ENCODE measurements at regions not wholly inside any gene's neighbourhood (a gene's known extent, or its start where the extent isn't known, plus 50 kb on each side); places are given as distances from the start of the nearest gene placed in this dataset.

DNA sequence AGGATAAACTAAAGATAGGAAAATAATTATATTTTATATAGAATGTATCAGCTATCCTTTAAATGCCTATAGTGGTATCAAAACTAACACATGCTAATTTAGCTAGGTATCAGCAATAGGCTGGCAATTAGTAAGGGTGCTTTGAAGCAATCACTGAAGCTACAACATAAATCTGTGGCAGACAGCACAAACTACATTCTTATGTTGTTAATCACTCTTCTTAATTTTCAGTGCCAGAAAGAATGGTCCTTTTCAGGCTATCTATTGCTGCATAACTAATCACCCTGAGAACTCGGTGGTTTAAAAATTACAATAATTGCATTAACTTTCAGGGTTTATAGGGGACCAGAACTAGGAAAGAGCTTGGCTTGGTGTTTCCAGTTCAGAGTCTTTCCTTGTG lies 963.1 kb downstream of the EFNB2 start:
- no peaks in the 10 kb centered on the region for H3K9me2 ChIP-seq (ENCODE audit: insufficient read depth)
- BruUV-seq (replicated peaks) = no TSS peak
- H4K20me1 ChIP-seq (ENCODE audit: insufficient read depth) = no peaks in the 10 kb centered on the region
- RAD21 ChIA-PET (ENCODE audit: low non-redundant PET in 1 of 2, low total read pairs in 2 of 2, uncharacterized antibody in 2 of 2, unreplicated experiment in 2 of 2) = no interaction called here
- no peak overlapping the region for H3K9ac ChIP-seq (ENCODE audit: low read length)
- H3K4me3 ChIP-seq (replicated peaks in 1 of 2; ENCODE audit: low read depth in 1 of 2, low read length in 2 of 2) = no peak overlapping the region
- CTCF ChIA-PET = interaction anchor here (1.4 kb wide), 1 partner anchor 9 kb away, joined by 3 read pairs; no protein-coding TSS in a partner anchor
- no peaks in the 10 kb centered on the region for H3K4me1 ChIP-seq (ENCODE audit: control insufficient read depth in 1 of 2, insufficient read depth in 2 of 2, low read length in 2 of 2)
- H3K27ac ChIP-seq (ENCODE audit: low read depth, low read length) = no peak overlapping the region
- no peak for ATAC-seq
- H3K79me2 ChIP-seq (ENCODE audit: insufficient read depth, low read length) = no peaks in the 10 kb centered on the region
- TF ChIP-seq RAD21 (IDR thresholded peaks at IDR 0.05; ENCODE audit: low read depth) = no peak
- no peak for TF ChIP-seq REST (IDR thresholded peaks at IDR 0.05; ENCODE audit: low read depth)
- TF ChIP-seq CBX3 (IDR thresholded peaks at IDR 0.05; ENCODE audit: low read depth) = no peak
- TF ChIP-seq SIN3A (IDR thresholded peaks at IDR 0.05; ENCODE audit: low read depth) = no peak
- H3K27me3 ChIP-seq (ENCODE audit: insufficient read depth, low read length) = no peaks in the 10 kb centered on the region
- H3K9me3 ChIP-seq (ENCODE audit: control insufficient read depth in 1 of 2, insufficient read depth in 1 of 2, low read depth in 1 of 2, low read length in 2 of 2) = no peaks in the 10 kb centered on the region; a peak in 1 of 4 replicates
- intact Hi-C loops (cut with micrococcal nuclease) = no loop called here
- no peak for DNase-seq (ENCODE audit: low read depth, low spot score)
- POLR2A ChIA-PET = no interaction called here
- H3K4me2 ChIP-seq (ENCODE audit: low read length) = no peak overlapping the region
- no peaks in the 10 kb centered on the region for H3K36me3 ChIP-seq (ENCODE audit: control insufficient read depth in 1 of 2, insufficient read depth in 2 of 2, low read length in 2 of 2)
- no peak overlapping the region for H2AFZ ChIP-seq (ENCODE audit: low read depth, low read length, poor library complexity, severe bottlenecking)

DNA sequence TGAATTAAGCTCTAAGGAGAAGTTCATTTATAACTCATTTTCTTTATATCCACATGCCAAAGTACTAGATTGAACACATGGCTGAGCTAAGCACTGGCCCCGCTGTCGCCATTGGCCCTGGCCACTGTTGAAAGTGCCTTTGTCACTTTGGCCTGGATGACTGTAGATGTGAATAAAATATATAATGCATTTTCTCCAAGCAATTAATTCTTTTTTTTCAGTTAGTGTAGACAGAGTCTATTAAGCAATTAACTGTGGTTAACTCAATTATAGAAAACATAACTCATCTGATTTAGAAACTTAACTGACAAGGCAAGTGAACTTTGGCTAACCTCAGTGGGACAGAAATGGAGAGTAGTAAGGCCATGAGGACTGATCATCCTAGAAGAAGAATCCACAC lies 965.6 kb downstream of the EFNB2 start:
- no peaks in the 10 kb centered on the region for H3K9me3 ChIP-seq (ENCODE audit: control insufficient read depth in 1 of 2, insufficient read depth in 1 of 2, low read depth in 1 of 2, low read length in 2 of 2)
- no peak overlapping the region for H3K4me2 ChIP-seq (ENCODE audit: low read length)
- no TSS peak for BruUV-seq (replicated peaks)
- H3K36me3 ChIP-seq (ENCODE audit: control insufficient read depth in 1 of 2, insufficient read depth in 2 of 2, low read length in 2 of 2) = no peaks in the 10 kb centered on the region
- POLR2A ChIA-PET = no interaction called here
- H3K79me2 ChIP-seq (ENCODE audit: insufficient read depth, low read length) = no peaks in the 10 kb centered on the region
- no peak overlapping the region for H3K9ac ChIP-seq (ENCODE audit: low read length)
- no peaks in the 10 kb centered on the region for H3K9me2 ChIP-seq (ENCODE audit: insufficient read depth)
- H3K27me3 ChIP-seq (ENCODE audit: insufficient read depth, low read length) = no peaks in the 10 kb centered on the region
- no peaks in the 10 kb centered on the region for H3K4me1 ChIP-seq (ENCODE audit: control insufficient read depth in 1 of 2, insufficient read depth in 2 of 2, low read length in 2 of 2)
- H4K20me1 ChIP-seq (ENCODE audit: insufficient read depth) = no peaks in the 10 kb centered on the region
- intact Hi-C loops (cut with micrococcal nuclease) = no loop called here
- H3K4me3 ChIP-seq (replicated peaks in 1 of 2; ENCODE audit: low read depth in 1 of 2, low read length in 2 of 2) = no peak overlapping the region
- no peak overlapping the region for H3K27ac ChIP-seq (ENCODE audit: low read depth, low read length)
- no peak for DNase-seq (ENCODE audit: low read depth, low spot score)
- CTCF ChIA-PET = no interaction called here
- no peak overlapping the region for H2AFZ ChIP-seq (ENCODE audit: low read depth, low read length, poor library complexity, severe bottlenecking)
- no peak for ATAC-seq
- RAD21 ChIA-PET (ENCODE audit: low non-redundant PET in 1 of 2, low total read pairs in 2 of 2, uncharacterized antibody in 2 of 2, unreplicated experiment in 2 of 2) = no interaction called here
- no peak for TF ChIP-seq YY1 (IDR thresholded peaks at IDR 0.05; ENCODE audit: extremely low read depth, insufficient replicate concordance, low read depth, low read length)
- no peak for TF ChIP-seq FOSL1 (IDR thresholded peaks at IDR 0.05; ENCODE audit: low read depth)
- TF ChIP-seq, protein P1, sequence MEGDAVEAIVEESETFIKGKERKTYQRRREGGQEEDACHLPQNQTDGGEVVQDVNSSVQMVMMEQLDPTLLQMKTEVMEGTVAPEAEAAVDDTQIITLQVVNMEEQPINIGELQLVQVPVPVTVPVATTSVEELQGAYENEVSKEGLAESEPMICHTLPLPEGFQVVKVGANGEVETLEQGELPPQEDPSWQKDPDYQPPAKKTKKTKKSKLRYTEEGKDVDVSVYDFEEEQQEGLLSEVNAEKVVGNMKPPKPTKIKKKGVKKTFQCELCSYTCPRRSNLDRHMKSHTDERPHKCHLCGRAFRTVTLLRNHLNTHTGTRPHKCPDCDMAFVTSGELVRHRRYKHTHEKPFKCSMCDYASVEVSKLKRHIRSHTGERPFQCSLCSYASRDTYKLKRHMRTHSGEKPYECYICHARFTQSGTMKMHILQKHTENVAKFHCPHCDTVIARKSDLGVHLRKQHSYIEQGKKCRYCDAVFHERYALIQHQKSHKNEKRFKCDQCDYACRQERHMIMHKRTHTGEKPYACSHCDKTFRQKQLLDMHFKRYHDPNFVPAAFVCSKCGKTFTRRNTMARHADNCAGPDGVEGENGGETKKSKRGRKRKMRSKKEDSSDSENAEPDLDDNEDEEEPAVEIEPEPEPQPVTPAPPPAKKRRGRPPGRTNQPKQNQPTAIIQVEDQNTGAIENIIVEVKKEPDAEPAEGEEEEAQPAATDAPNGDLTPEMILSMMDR (IDR thresholded peaks at IDR 0.05 in 2 of 3, conservative IDR thresholded peaks at IDR 0.05 in 1 of 3; ENCODE audit: borderline replicate concordance in 1 of 3, insufficient read depth in 1 of 3, low read depth in 2 of 3, low read length in 2 of 3) = no peak

Measured in HCT116 (cell line).